Mononuclear cell (primary cell): ENCODE measurements at regions not wholly inside any gene's neighbourhood (a gene's known extent, or its start where the extent isn't known, plus 50 kb on each side); places are given as distances from the start of the nearest gene placed in this dataset.

ENCODE experiments used
- H3K27me3 ChIP-seq: 2 replicates; pipeline ENCODE4 v1.6.0; 2011; ENCODE audit warnings: low read length, control low read depth; ENCODE audit not compliant: insufficient read depth
- H3K4me1 ChIP-seq: 2 replicates; pipeline ENCODE4 v1.5.1; 2011; ENCODE audit warnings: mild to moderate bottlenecking, low read length, control low read depth; ENCODE audit not compliant: insufficient read depth
- H3K4me3 ChIP-seq: 2 replicates; pipeline ENCODE4 v1.5.1; 2011; ENCODE audit warnings: mild to moderate bottlenecking, low read length, moderate library complexity
- H3K9me3 ChIP-seq: 2 replicates; pipeline ENCODE4 v1.5.1; 2011; ENCODE audit warnings: low read depth, mild to moderate bottlenecking, control low read depth, low read length

GRCh38 chr11:16454289-16454863, 98.0 kb upstream of the SOX6 start:
- no peak overlapping the region for H3K4me3 ChIP-seq
- H3K27me3 ChIP-seq: no peaks in the 10 kb centered on the region
- no peaks in the 10 kb centered on the region for H3K4me1 ChIP-seq
- no peaks in the 10 kb centered on the region for H3K9me3 ChIP-seq

- H3K27me3 ChIP-seq: no peaks in the 10 kb centered on the region
- H3K4me3 ChIP-seq: no peak overlapping the region
- no peaks in the 10 kb centered on the region for H3K9me3 ChIP-seq
- no peaks in the 10 kb centered on the region for H3K4me1 ChIP-seq
These were observed 91.9 kb upstream of the SOX6 start for GRCh38 chr11:16448123-16448717.

GRCh38 chr11:16441461-16441860, 85.1 kb upstream of the SOX6 start:
- Histone ChIP-seq H3K27me3 (no peaks in the 10 kb centered on the region), H3K4me3 (no peak overlapping the region), H3K9me3 (no peaks in the 10 kb centered on the region), H3K4me1 (no peaks in the 10 kb centered on the region)

- H3K9me3 ChIP-seq: no peaks in the 10 kb centered on the region
- no peak overlapping the region for H3K4me3 ChIP-seq
- no peaks in the 10 kb centered on the region for H3K27me3 ChIP-seq
- no peaks in the 10 kb centered on the region for H3K4me1 ChIP-seq
These were observed 83.8 kb upstream of the SOX6 start for GRCh38 chr11:16440136-16440535.

- no peaks in the 10 kb centered on the region for H3K4me1 ChIP-seq
- peaks cover 4% of the 10 kb centered on the region for H3K9me3 ChIP-seq
- H3K4me3 ChIP-seq: no peak overlapping the region
- H3K27me3 ChIP-seq: no peaks in the 10 kb centered on the region
These were observed 77.7 kb upstream of the SOX6 start for GRCh38 chr11:16434036-16434435.

- Histone ChIP-seq H3K4me1 (no peaks in the 10 kb centered on the region), H3K9me3 (peaks cover 4% of the 10 kb centered on the region)
These were observed 74.3 kb upstream of the SOX6 start for GRCh38 chr11:16430674-16431073.

GRCh38 chr11:16421826-16422225, 65.5 kb upstream of the SOX6 start:
- H3K4me1 ChIP-seq: no peaks in the 10 kb centered on the region
- H3K27me3 ChIP-seq: no peaks in the 10 kb centered on the region

More at GRCh38 chr11:16430674-16431073, 74.3 kb upstream of the SOX6 start:
- Histone ChIP-seq H3K27me3 (no peaks in the 10 kb centered on the region), H3K4me3 (no peak overlapping the region)

GRCh38 chr11:16418428-16419097, 62.2 kb upstream of the SOX6 start:
- Histone ChIP-seq H3K4me1 (no peaks in the 10 kb centered on the region), H3K9me3 (no peaks in the 10 kb centered on the region), H3K4me3 (no peak overlapping the region), H3K27me3 (no peaks in the 10 kb centered on the region)

More at GRCh38 chr11:16421826-16422225, 65.5 kb upstream of the SOX6 start:
- Histone ChIP-seq H3K4me3 (no peak overlapping the region), H3K9me3 (no peaks in the 10 kb centered on the region)

- Histone ChIP-seq H3K4me3 (no peak overlapping the region), H3K27me3 (no peaks in the 10 kb centered on the region), H3K9me3 (no peaks in the 10 kb centered on the region), H3K4me1 (no peaks in the 10 kb centered on the region)
These were observed 56.3 kb upstream of the SOX6 start for GRCh38 chr11:16412525-16413172.

GRCh38 chr11:16410479-16410878, 54.1 kb upstream of the SOX6 start:
- Histone ChIP-seq H3K4me1 (no peaks in the 10 kb centered on the region), H3K9me3 (no peaks in the 10 kb centered on the region), H3K4me3 (no peak overlapping the region), H3K27me3 (no peaks in the 10 kb centered on the region)

GRCh38 chr11:16408619-16409018, 52.3 kb upstream of the SOX6 start:
- no peaks in the 10 kb centered on the region for H3K27me3 ChIP-seq
- no peak overlapping the region for H3K4me3 ChIP-seq
- no peaks in the 10 kb centered on the region for H3K9me3 ChIP-seq
- H3K4me1 ChIP-seq: no peaks in the 10 kb centered on the region

- no peaks in the 10 kb centered on the region for H3K4me1 ChIP-seq
- no peak overlapping the region for H3K4me3 ChIP-seq
- no peaks in the 10 kb centered on the region for H3K9me3 ChIP-seq
- no peaks in the 10 kb centered on the region for H3K27me3 ChIP-seq
These were observed 49.9 kb upstream of the SOX6 start for GRCh38 chr11:16406226-16406625.
